K562 (cell line): ENCODE measurements at regions not wholly inside any gene's neighbourhood (a gene's known extent, or its start where the extent isn't known, plus 50 kb on each side); places are given as distances from the start of the nearest gene placed in this dataset.

Source experiments
- ATAC-seq: fragments of 200-7000 bp; cut with Tn5 transposase; 3 replicates; pipeline ENCODE4 v1.9.1; 2020; ENCODE audit warnings: moderate library complexity
- BruUV-seq: library from RNA; stranded (reverse); fragments of 400-500 nt; replicated peaks from 2 replicates; lab custom pipeline; 2021; lab: Mats Ljungman, UMichigan
- CTCF ChIA-PET: fragments of 300-600 bp; formaldehyde crosslinking; extraction: SDS; loops from one replicate; lab custom pipeline; 2021; ENCODE audit warnings: low intra/inter-chr PET ratio; lab: Yijun Ruan, JAX
- POLR2A ChIA-PET: fragments of 300-600, 350-650 bp; sonication (Branson Sonifier 250); formaldehyde crosslinking; extraction: SDS; loops from one replicate; lab custom pipeline; 2021; ENCODE audit warnings: antibody characterized with exemption, inconsistent platforms; lab: Yijun Ruan, JAX
- DNase-seq, 4 experiments: peaks; one replicate each; pipeline versions ENCODE4 v3.0.0 to v3.0.0-alpha.2; 2011 to 2018; ENCODE audit warnings: low spot score in 3 of 4, mixed read lengths in 3 of 4; ENCODE audit errors: extremely low read depth in 1 of 4
- FAIRE-seq: peaks from 2 replicates; lab custom pipeline; 2011; peaks lifted over from hg19 to GRCh38; lab: Jason Lieb, UNC
- H2AFZ ChIP-seq: 2 replicates; pipeline ENCODE4 v1.6.0; 2011; ENCODE audit warnings: low read depth, low read length, control low read depth, inconsistent platforms
- H3K27ac ChIP-seq: fragments of 200-600 bp; 3 replicates; pipeline ENCODE4 v1.8.0; 2011; ENCODE audit warnings: low read depth, mild to moderate bottlenecking, control low read depth, inconsistent platforms, low read length, moderate library complexity, mixed read lengths; ENCODE audit errors: extremely low read depth
- H3K27me3 ChIP-seq, 2 experiments: fragments of 300-600 bp in 1 of 2; 2 replicates in 1 of 2; 3 replicates in 1 of 2; pipeline versions ENCODE4 v1.6.0 to v1.8.0; 2011; ENCODE audit warnings: inconsistent platforms in 2 of 2, low read length in 2 of 2, mild to moderate bottlenecking in 1 of 2, mixed read lengths in 1 of 2, moderate library complexity in 1 of 2; ENCODE audit not compliant: control insufficient read depth in 2 of 2, insufficient read depth in 2 of 2
- H3K36me3 ChIP-seq: fragments of 300-600 bp; 3 replicates; pipeline ENCODE4 v1.8.0; 2011; ENCODE audit warnings: mild to moderate bottlenecking, low read length, inconsistent platforms; ENCODE audit not compliant: control insufficient read depth, insufficient read depth
- H3K4me1 ChIP-seq, 2 experiments: fragments of 200-600 bp in 1 of 2; replicated peaks in 1 of 2; 2 replicates in 1 of 2; 3 replicates in 1 of 2; pipeline versions ENCODE4 v1.5.1 to v1.8.0; 2011; ENCODE audit warnings: inconsistent platforms in 2 of 2, low read length in 2 of 2, mild to moderate bottlenecking in 1 of 2, mixed read lengths in 1 of 2, moderate library complexity in 1 of 2; ENCODE audit not compliant: control insufficient read depth in 2 of 2, insufficient read depth in 2 of 2
- H3K4me2 ChIP-seq: 2 replicates; pipeline ENCODE4 v1.6.1; 2011; ENCODE audit warnings: low read length, control low read depth, inconsistent platforms, mixed read lengths; ENCODE audit not compliant: insufficient read depth
- H3K4me3 ChIP-seq: fragments of 200-600 bp; sonication (generic), shearing (Covaris generic); 2 replicates; pipeline ENCODE4 v1.5.1; 2016; ENCODE audit warnings: control low read depth, inconsistent platforms
- H3K79me2 ChIP-seq: fragments of 200-600 bp; 3 replicates; pipeline ENCODE4 v1.8.0; 2011; ENCODE audit warnings: low read length, inconsistent platforms; ENCODE audit not compliant: control insufficient read depth, insufficient read depth
- H3K9ac ChIP-seq, 2 experiments: 2 replicates each; pipeline versions ENCODE4 v1.6.0 to v1.6.1; 2011; ENCODE audit warnings: low read depth in 2 of 2, low read length in 2 of 2, control low read depth in 1 of 2, inconsistent platforms in 1 of 2, mild to moderate bottlenecking in 1 of 2, mixed read lengths in 1 of 2; ENCODE audit not compliant: insufficient read depth in 1 of 2
- H3K9me1 ChIP-seq: one replicate; pipeline ENCODE4 v1.6.0; 2011; ENCODE audit warnings: inconsistent platforms, mild to moderate bottlenecking, low read length, moderate library complexity; ENCODE audit not compliant: control insufficient read depth, insufficient read depth
- H3K9me3 ChIP-seq: replicated peaks from 2 replicates; pipeline ENCODE4 v1.5.1; 2011; ENCODE audit warnings: low read depth, low read length, inconsistent platforms; ENCODE audit not compliant: control insufficient read depth, insufficient read depth
- H4K20me1 ChIP-seq: replicated peaks from 2 replicates; pipeline ENCODE4 v1.6.1; 2011; ENCODE audit warnings: low read length, inconsistent platforms, mixed read lengths; ENCODE audit not compliant: control insufficient read depth, insufficient read depth
- BMI1 ChIP-seq: fragments of 150-350 bp; IDR thresholded peaks from 2 replicates; pipeline ENCODE4 v1.6.1; 2014; ENCODE audit warnings: low read length
- CBX1 ChIP-seq: sonication (generic); IDR thresholded peaks from 2 replicates; pipeline ENCODE4 v1.6.1; 2016; ENCODE audit warnings: antibody characterized with exemption, low read depth, mild to moderate bottlenecking
- DIDO1 ChIP-seq: fragments of 450-650 bp; IDR thresholded peaks from 2 replicates; pipeline ENCODE4 v1.6.1; 2016; ENCODE audit warnings: low read depth, missing biosample characterization, missing genetic modification characterization
- HDAC2 ChIP-seq: fragments of 450-650 bp; IDR thresholded peaks from 2 replicates; pipeline ENCODE4 v1.6.1; 2016; ENCODE audit warnings: mild to moderate bottlenecking
- NUFIP1 ChIP-seq: fragments of 450-650 bp; IDR thresholded peaks from 2 replicates; pipeline ENCODE4 v1.6.1; 2018; ENCODE audit not compliant: partially characterized antibody
- POLR2B ChIP-seq: fragments of 450-650 bp; IDR thresholded peaks from 2 replicates; pipeline ENCODE4 v1.6.1; 2018; ENCODE audit warnings: low read depth; ENCODE audit not compliant: partially characterized antibody
- SRF ChIP-seq, 2 experiments: fragments of 250-450, 450-650 bp in 1 of 2; sonication (Bioruptor Pico) in 1 of 2; sonication (generic) in 1 of 2; formaldehyde crosslinking; IDR thresholded peaks; 2 replicates each; pipeline versions ENCODE4 v1.5.0 to v1.5.1; 2020 to 2022; ENCODE audit warnings: mild to moderate bottlenecking in 1 of 2, missing genetic modification reagents in 1 of 2
- YBX1 ChIP-seq: fragments of 450-650 bp; IDR thresholded peaks from 2 replicates; pipeline ENCODE4 v1.7.1; 2016; ENCODE audit warnings: mild to moderate bottlenecking
- ZNF23 ChIP-seq: fragments of 250-450 bp; sonication (Bioruptor Pico); IDR thresholded peaks from 2 replicates; pipeline ENCODE4 v1.4.0; 2020; ENCODE audit warnings: mild to moderate bottlenecking
- WGBS: fragments of 100-300 bp; shearing (Covaris generic); methylation state at CpG from one replicate; pipeline ENCODE4 v1.1.6; 2016; ENCODE audit warnings: low coverage, mixed read lengths; ENCODE audit not compliant: insufficient coverage; ENCODE audit errors: missing lambda C conversion rate; 5-methylcytosine and 5-hydroxymethylcytosine counted together
- in situ Hi-C: fragments of 300-500 bp; cut with MboI; formaldehyde crosslinking; loops from 4 replicates; pipeline ENCODE4 v1.15.0; 2018; ENCODE audit warnings: inconsistent platforms, mixed read lengths
- intact Hi-C: fragments of 100-400 bp; cut with micrococcal nuclease; formaldehyde crosslinking; loops from 2 replicates; pipeline ENCODE4 v1.14.2; 2022
- TF ChIP-seq, protein P1 (sequence below): fragments of 450-650 bp; conservative IDR thresholded peaks from 2 replicates; pipeline ENCODE4 v1.6.1; 2016; ENCODE audit warnings: missing genetic modification characterization, low read depth, mild to moderate bottlenecking, missing compliant biosample characterization, moderate library complexity
- TF ChIP-seq, protein P2 (sequence below), 2 experiments: fragments of 450-650 bp; conservative IDR thresholded peaks; 2 replicates each; pipeline ENCODE4 v1.6.1; 2017; ENCODE audit warnings: mild to moderate bottlenecking in 2 of 2, moderate library complexity in 2 of 2
- TF ChIP-seq, protein P3 (sequence below), 2 experiments: IDR thresholded peaks in 1 of 2; conservative IDR thresholded peaks in 1 of 2; 2 replicates each; pipeline ENCODE4 v1.6.1; 2016; ENCODE audit warnings: low read depth in 2 of 2, mild to moderate bottlenecking in 1 of 2, missing compliant biosample characterization in 1 of 2, missing genetic modification characterization in 1 of 2, moderate library complexity in 1 of 2

DNA sequence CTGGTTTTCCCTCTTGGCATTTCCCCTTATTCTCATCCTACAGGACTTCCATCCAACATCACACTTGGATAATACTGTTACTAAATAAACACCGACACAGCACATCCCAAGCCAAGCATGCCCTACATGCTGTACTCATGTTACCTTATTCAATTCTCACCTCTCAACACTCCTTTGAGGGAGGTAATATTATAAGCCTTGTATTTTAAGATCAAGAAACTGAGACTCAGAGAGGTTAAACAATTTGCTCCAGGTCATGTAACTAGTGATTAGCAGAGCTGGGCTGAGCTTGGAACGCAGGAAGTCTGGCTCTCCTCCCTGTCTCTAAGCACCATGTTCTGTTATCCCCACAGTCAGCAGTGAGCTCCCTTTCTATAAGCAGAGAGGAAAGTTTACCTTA lies 333.6 kb upstream of the IGFBP7 start:
- POLR2A ChIA-PET: no interaction called here
- H3K4me1 ChIP-seq: no peaks in the 10 kb centered on the region
- FAIRE-seq (no peak), DNase-seq (no peak), ATAC-seq (no peak)
- intact Hi-C loops: no loop called here
- 4% methylated on average over 2 of the region's 2 CpGs for WGBS
- no peaks in the 10 kb centered on the region for H3K36me3 ChIP-seq
- TF ChIP-seq HDAC2: no peak
- no peak for TF ChIP-seq DIDO1 (tag)
- TF ChIP-seq, protein P1, sequence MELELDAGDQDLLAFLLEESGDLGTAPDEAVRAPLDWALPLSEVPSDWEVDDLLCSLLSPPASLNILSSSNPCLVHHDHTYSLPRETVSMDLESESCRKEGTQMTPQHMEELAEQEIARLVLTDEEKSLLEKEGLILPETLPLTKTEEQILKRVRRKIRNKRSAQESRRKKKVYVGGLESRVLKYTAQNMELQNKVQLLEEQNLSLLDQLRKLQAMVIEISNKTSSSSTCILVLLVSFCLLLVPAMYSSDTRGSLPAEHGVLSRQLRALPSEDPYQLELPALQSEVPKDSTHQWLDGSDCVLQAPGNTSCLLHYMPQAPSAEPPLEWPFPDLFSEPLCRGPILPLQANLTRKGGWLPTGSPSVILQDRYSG: no peak
- TF ChIP-seq, protein P2, sequence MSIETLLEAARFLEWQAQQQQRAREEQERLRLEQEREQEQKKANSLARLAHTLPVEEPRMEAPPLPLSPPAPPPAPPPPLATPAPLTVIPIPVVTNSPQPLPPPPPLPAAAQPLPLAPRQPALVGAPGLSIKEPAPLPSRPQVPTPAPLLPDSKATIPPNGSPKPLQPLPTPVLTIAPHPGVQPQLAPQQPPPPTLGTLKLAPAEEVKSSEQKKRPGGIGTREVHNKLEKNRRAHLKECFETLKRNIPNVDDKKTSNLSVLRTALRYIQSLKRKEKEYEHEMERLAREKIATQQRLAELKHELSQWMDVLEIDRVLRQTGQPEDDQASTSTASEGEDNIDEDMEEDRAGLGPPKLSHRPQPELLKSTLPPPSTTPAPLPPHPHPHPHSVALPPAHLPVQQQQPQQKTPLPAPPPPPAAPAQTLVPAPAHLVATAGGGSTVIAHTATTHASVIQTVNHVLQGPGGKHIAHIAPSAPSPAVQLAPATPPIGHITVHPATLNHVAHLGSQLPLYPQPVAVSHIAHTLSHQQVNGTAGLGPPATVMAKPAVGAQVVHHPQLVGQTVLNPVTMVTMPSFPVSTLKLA (conservative IDR thresholded peaks at IDR 0.05): no peak
- TF ChIP-seq BMI1: no peak
- TF ChIP-seq CBX1: no peak
- TF ChIP-seq YBX1: no peak
- no peak for TF ChIP-seq ZNF23 (CRISPR knock-in tag)
- TF ChIP-seq, protein P3, sequence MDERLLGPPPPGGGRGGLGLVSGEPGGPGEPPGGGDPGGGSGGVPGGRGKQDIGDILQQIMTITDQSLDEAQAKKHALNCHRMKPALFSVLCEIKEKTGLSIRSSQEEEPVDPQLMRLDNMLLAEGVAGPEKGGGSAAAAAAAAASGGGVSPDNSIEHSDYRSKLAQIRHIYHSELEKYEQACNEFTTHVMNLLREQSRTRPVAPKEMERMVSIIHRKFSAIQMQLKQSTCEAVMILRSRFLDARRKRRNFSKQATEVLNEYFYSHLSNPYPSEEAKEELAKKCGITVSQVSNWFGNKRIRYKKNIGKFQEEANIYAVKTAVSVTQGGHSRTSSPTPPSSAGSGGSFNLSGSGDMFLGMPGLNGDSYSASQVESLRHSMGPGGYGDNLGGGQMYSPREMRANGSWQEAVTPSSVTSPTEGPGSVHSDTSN (CRISPR knock-in tag; IDR thresholded peaks at IDR 0.05; ENCODE audit: low read depth): no peak
- TF ChIP-seq, protein P3 (tag; conservative IDR thresholded peaks at IDR 0.05; ENCODE audit: low read depth): no peak
- no peak for TF ChIP-seq SRF (CRISPR knock-in tag; IDR thresholded peaks at IDR 0.05)
- TF ChIP-seq POLR2B: no peak
- no peak for TF ChIP-seq NUFIP1
- H3K79me2 ChIP-seq: no peaks in the 10 kb centered on the region
- H3K4me2 ChIP-seq: no peak overlapping the region
- H3K27ac ChIP-seq: no peak overlapping the region
- H3K9me1 ChIP-seq: no peaks in the 10 kb centered on the region
- no peaks in the 10 kb centered on the region for H4K20me1 ChIP-seq
- H3K4me3 ChIP-seq: no peak overlapping the region
- CTCF ChIA-PET: no interaction called here
- H3K9ac ChIP-seq: no peak overlapping the region
- in situ Hi-C loops: no loop called here
- H3K27me3 ChIP-seq: no peaks in the 10 kb centered on the region
- no peak overlapping the region for H2AFZ ChIP-seq
- no TSS peak for BruUV-seq
- no peaks in the 10 kb centered on the region for H3K9me3 ChIP-seq
